NOMO-1 treated with DMSO at 0.1 percent for 48 hours (cell line): ENCODE measurements at regions not wholly inside any gene's neighbourhood (a gene's known extent, or its start where the extent isn't known, plus 50 kb on each side); places are given as distances from the start of the nearest gene placed in this dataset.
"Not testable (repeated sequence)": the region's sequence is repeated elsewhere in the genome, so short reads cannot be mapped to it uniquely, and the experiment has no call there.

Source experiments
- DNase-seq: peaks from one replicate; lab custom pipeline; 2025; ENCODE audit not compliant: unreplicated experiment; lab: John Stamatoyannopoulos, UW

DNA sequence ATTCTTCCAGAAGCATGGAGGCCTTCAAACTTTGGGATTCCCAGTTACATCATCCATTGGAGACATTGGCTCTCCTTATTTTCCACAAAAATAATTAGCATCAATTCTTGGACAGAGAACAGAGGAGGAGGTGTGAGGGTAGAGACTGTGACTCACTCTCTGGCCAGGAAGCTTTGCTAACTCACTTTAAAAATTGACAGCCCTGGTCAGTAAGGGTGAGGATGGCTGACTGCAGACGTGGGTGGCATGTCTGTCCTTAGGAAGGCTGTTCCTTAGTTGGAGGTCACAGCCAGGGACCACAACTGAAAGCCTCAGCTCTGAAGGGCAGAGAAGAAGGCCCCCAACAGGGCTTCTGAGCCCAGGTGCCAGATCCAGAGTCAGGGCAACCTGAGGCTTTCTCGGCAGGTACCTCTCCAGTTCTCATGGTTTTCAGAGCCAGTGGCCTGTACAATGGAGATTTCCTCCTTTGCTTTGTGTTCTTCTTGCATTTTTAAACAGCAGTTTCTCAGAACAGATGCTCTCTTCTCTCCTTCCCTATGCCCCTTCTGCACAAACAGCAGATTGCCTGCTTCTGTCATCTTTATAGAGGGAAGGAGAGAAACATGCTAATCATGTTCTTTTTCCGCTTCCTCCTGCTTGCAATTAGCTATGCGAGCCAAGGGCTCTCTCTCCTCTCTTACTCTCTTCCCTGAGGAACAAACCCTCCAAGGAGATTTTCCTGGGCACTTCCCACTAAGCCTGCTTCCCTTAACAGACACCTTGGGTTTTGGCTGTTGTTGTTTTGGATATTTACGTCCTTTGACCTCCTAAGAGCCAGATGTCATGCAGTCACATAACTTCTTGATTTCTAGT lies 92.5 kb upstream of the ZNF366 start:
- DNase-seq: peak; percentile 43

DNA sequence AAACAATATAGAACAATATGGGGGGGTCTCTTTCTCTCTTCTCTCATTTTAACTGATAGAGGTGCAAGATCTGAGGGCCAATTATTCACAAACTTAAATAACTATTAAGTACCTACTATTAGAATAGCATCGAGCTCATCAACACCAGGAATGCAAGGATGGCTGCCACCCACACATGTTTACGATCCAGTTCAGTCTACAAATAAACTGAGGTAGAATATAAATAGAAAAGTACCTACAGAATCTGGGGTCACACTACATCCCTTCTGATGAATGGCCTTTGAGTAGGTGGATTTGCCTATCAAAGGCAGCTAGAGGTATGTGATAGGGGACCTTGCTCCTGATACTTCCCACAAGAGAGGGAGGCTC lies 91.8 kb upstream of the ZNF366 start:
- no peak for DNase-seq

DNA sequence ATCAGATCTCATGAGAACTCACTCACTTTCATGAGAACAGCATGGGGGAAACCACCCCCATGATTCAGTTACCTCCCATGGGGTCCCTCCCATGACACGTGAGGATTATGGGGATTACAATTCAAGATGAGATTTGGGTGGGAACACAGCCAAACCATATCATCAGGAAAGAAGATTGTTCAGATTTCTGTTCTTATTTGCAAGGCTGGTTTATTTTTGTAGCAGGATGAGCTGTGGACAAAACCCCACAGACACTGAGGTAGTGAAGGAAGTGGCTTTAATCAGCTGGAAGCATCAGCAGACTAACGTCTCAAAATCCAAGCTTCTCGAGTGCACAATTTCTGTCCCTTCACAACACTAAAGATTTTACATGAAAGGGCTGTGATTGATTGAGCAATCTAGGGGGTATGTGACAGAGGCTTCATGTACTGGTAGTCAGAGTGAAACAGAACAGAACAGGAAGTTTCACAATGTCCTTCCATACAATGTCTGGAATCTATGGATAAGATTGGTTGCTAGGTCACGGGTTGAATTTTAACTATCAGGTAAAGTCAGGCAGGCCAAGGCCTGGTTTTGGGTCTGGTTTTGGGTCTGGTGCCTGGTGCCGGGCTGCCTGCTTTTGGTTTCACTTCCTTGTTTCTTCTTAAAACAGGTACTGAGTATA lies 91.3 kb upstream of the ZNF366 start:
- peak; percentile 94 for DNase-seq

DNA sequence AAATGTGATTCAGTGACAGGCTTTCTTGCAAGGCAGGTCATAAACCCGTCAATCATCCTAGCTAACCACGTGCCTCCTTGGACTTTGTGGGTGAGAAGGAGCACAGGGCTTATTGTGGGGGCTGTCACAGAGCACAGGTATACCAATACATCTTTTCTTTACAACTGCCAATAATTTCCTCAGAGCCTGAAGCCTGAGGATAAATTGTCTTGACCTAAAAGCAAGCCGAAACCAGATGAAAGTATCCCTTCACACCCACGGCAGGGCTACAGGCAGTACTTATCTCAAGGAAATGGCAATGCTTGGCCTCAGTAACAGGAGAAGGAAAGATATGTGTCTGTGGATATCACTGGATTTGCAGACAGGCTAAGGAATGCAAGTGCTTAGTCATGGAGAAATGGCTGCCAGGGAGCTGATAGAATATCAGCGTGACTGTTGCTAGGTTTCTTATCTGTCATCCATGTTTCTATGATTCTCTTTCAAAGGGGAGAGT lies 90.3 kb upstream of the ZNF366 start:
- DNase-seq: no peak

DNA sequence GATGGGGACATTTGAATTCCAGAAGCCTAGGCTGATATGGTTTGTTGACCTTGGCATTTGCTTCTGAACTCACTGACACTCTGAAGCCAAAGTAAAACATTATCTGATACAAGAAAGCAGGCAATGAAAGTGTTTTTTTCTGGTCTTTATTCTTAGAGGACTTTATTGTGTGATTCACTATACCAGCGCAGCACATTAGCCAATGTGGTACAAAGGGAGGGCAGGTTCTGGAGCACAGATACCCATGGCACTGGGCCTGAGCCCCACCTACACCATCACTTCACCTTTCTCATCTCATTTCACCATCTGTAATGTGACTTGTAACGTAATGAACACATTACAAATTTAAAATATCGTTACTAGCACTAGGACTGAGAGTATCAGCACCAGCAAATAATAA lies 89.7 kb upstream of the ZNF366 start:
- no peak for DNase-seq

DNA sequence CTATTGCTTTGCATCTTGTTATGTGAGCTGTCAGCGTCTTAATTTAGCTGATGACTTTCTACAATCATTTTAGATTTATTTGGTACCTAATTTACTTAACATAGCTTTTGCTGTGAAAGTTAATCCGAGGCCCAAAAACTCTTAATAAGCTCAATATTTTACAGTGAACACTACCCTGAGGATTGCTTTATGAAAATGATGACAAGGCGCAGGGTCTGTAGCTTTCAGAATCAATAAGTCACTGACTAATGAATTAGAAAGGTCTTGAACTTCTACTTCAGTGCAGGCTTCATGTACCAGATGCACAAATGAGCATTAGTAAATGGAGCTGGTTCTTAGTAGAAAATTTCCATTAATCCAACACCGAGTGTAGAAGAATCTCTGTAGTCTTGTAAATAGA lies 81.4 kb upstream of the ZNF366 start:
- DNase-seq: no peak

DNA sequence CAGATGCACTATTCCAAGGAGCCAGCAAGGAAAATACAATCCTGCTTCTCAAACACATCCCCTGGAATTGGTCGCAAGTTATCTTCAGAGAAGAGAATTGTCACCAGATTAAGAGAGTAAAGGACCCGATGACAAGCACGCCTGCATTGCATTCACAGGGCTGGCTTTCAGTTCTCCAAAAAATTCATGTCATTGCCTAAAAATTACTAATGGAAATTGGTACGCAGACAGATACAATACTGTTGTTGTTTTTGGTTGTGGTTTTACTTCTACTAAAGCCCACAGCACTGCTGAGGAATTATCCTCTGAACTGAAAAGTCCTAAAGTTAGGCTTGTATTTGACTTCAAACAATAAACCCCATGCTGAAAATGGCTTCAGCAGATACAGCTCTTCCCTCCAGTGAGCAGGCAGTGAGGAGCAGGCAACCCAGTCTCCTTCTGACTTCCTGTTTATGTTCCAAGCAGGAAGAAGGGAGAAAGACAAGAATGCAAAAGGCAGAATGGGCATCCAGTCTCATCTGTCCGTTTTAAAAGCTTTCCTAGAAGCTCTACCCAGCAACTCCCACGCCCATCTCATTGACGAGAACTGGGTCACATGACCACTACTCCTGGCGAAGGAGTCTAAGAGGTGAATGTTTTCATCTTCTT lies 80.6 kb upstream of the ZNF366 start:
- peak; percentile 17 for DNase-seq

DNA sequence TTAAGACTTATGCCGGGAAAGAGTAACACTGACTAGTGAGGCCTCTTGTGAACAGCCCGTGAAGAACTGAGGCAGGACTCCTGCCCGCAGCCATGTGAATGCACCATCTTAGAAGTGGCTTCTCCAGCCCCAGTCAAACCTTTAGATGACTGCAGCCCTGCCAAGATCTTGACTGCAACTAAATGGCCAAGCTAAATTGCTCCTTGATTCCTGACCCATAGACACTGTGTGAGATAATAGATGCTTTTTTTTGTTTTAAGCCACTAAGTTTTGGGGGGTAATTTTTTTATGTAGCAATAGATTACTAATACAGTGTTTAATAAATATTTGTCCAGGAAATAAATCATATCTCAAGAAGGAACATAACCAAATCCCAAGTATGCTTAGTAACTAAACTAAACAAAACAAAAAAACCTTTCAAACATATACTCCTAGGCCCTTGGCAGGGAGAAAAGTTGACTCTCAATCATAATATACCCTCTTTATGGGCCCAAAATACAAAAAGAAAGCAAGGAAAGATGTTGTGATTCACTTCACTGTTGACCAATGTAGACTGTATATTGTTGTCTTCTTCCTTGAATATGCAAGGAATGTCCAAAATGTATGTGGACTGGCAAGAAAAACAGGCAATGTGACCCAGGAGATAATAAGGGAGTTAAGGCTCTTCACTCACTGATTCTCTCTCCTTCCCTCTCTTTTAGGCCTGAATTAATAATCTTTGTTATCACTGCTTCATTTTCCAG lies 79.7 kb upstream of the ZNF366 start:
- no peak for DNase-seq

DNA sequence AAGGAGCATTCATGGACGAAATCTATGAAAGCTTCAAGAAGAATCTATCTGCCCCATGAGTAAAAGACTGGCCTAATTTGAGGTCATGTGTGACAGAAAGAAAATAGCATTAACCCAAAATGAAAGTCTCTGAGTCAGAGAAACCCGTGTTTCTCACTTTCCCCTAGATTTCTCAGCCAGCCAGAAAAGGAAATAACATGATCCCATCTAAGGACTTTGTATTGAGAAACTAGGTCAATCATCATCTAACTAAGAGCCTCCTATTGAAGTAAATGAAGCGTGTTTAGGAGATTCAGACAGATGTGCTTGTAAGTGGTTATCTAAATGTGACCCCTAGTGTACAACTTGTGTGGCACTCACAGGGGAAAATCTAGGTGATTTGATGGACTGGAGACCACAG lies 77.3 kb upstream of the ZNF366 start:
- DNase-seq: no peak

DNA sequence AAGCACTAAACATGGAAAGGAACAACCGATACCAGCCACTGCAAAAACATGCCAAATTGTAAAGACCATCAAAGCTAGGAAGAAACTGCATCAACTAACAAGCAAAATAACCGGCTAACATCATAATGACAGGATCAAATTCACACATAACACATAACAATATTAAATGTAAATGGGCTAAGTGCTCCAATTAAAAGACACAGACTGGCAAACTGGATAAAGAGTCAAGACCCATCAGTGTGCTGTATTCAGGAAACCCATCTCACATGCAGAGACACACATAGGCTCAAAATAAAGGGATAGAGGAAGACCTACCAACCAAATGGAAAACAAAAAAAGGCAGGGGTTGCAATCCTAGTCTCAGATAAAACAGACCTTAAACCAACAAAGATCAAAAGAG lies 72.1 kb upstream of the ZNF366 start:
- not testable (repeated sequence) for DNase-seq

DNA sequence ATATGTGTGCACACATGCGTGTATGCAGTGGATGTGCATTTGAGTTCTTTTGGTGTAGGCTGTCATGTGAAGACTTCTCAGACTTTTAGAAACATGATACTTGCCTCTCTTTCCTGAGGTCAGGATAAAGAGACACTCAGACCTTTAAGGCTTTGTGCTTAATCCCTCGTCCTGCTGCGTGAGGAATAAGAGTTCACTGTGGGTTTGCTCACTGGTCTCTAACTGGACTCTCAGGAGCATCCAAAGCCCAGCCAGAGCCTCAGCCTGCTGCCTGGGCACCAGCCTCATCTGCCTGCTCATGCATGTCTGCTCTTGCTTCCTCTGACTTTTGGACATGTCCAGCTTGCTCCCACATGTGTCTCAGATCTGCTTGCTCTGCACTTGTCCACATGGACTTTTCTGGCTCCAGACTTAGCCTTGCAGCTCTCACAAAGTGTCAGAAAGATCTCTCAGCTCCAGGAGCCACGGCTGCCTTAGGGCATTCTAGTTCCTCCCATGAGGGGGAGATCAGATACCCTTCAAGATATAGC lies 65.1 kb upstream of the ZNF366 start:
- DNase-seq: no peak

DNA sequence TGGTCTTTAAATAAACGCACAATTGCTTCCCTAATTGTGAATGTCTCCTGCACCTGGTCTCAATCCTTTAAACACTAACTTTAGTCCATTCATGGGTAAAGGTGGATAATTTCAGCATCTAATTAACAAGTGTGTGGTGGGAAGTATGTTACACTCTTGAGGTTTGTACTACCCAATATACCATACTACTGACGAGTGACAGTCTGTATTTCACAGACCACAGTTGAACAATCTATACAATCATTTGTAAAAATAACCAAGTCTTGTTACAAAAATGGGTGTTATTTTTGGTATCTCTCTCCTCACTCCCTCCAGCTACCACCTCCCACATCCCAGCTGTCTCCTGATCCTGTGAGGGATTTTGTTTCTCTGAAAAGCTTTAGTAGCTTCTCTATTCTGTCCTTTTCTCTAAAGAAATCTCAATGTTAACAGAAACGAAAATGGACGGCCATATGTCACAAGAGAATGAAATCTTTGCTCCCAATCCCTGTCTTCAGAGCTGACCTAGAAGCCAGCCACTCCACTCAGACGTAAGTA lies 62.3 kb upstream of the ZNF366 start:
- DNase-seq: no peak

DNA sequence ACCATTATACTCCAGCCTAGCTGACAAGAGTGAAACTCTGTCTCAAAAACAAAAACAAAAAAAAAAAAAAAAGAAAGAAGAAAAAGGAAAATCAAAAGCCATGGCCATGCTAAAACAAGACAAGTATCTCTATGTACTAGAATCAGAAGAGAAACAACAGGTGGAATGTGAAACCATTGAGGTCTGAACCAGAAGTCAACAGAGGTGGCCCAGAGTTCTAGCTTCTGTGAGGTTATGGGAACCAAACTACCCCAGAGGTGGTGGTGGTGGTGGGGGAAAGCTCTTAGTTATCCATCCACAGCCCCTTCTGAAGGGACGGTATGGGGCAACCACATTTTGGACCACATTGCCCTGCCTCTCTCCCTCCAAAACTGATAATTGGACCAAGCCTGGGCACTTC lies 59.5 kb upstream of the ZNF366 start:
- no peak for DNase-seq

DNA sequence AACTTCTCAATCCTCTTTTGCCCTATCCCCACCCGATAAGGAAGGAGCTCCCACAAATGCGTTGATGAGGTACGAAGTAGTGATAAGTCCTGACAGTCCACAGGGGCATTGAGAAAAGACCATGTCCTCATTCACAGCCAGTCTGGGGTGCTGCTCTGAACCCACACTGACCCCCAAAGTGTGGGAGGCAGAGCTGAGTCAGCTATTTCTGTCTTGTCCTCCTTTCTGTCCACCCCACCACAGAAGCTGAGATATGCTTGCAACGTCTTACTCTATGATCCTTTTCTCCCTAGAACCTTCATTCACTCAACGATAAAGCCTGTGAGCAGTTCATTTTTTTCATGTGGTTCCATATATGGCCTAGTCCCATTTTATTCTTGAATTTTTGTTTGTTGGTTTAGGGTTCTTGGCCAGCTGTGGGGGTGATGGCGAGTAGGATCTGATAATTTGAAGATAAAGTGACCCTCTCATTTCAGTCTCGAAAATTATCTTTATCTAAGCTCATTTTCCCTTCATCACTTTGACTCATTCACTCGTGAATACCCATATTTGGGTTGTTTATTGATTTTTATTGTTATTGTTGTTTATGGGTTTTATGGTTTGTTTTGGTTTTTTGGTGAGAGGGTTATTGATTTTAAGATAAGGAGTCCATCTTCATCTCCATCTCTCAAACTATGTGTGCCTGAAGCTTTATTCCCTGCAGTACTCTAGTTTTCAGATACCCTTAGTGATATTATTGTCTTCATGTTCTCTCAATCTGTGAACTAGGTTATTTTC lies 58.5 kb upstream of the ZNF366 start:
- DNase-seq: no peak

DNA sequence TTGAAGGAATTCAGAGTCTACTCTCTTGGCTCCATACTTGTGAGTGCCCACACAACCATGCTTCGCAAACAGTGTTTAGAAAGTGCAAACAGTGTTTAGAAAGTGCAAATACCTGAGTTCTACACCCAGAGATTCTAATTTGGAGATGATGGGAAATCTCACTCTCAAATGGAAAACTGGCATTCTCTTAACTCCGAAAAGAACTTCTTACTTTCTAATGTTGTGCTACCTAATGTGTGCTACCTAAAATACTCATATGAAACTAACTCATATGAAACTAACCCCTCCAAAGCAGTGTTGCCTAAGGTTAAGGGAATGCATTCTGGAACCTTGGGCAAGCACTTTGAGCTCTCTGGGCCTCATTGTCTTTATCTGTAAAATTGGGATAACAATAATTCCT lies 55.5 kb upstream of the ZNF366 start:
- DNase-seq: no peak

DNA sequence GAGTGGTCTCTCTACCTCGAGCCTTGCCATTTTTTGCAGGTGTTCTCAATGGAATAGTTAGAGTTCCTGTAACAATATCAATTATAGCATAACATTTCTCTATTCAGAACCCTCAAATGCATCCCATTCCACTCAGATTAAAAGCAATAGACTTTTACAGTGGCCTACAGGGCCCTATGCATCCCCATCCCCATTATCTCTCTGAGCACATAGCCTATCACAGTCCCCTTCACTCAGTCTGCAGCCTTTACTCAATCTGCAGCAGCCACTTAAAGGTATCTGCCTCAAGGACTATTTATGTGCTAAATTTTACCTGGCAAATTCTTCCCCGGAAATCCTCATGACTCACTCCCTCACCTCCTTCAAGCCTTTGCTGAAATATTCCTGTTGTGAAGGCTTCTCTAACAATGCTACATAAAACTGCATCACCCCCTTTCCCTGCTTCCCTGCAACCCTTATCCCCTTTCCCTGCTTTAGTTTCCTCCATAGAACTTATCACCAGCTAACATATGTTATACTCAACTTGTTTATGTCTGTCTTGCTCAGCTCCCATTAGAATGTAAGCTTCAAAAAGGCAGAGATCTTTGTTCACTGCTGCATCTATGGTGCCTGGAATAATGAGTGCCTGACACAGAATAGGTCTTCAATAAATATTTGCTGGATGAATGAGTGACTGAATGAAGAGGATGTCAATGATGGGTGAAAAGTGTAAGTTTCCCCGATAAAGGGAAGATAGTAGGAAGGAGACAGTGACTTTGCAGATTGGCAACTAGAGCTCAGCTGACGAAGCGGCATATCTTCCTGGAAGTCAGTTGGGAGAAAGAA lies 54.1 kb upstream of the ZNF366 start:
- no peak for DNase-seq

DNA sequence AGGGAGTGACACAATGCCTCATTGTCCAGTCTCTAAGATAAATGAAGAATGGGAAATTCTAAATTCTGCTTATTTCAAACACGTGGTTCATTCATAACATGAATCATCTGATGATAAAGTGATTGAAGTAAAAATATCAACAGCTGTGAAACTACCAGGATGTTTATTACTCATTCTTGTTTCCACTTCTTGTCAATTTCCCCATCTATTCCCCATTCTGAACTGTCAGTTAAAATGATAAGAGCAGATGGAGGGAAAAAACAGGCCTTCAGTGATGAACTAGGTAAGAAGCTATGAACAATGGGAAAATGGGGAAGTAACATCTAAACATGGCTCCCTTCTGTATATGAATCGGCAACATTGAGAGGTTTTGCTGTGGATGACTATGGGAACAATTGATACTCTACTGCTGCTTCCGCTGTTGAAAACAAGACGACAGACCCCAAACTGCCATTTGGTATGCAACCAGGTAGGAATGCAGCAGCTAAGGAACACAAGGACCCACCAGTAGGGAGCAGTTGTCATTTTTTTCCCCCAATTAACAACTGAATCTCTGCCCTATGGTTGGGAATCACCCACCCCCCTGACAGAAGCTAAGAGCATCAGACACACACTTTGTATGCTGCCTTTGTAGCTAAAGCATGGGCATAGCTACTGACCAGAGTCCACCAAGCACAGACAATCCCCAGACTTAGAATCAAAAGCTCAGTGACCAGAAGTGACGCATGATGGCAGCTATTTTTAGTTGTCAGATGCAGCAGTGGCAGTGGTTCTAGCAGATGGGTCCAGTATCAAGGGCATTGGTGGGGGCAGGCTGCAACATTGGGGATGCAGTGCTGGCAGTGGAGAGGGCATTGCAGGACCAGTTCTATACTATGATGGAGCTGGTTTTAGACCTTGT lies 52.9 kb upstream of the ZNF366 start:
- DNase-seq: peak; percentile 7

DNA sequence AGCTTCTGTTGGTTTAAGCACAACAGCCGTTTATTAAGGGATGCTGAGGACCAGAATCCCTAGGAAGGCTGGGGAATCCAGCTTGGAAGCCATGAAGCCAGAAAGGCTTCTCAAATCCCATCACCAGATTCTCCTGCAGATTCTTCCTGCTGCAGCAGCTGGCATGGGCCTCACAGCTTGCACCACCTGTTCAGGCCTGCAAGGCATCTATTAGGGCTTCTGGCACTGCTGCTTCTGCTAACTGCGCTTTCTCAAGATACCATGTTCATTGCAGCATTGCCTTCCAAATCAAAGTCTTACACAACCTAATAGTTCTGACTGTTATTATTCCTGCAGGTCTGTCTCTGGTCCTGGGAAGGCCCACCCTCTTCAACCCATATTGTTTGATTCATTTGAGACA lies 51.2 kb upstream of the ZNF366 start:
- no peak for DNase-seq
